Bronchial epithelial cell (primary cell): ENCODE measurements at regions not wholly inside any gene's neighbourhood (a gene's known extent, or its start where the extent isn't known, plus 50 kb on each side); places are given as distances from the start of the nearest gene placed in this dataset.

ENCODE experiments used
- DNase-seq: peaks from one replicate; pipeline ENCODE4 v3.0.0-alpha.2; 2010; ENCODE audit warnings: low read depth
- FAIRE-seq: peaks from 2 replicates; lab custom pipeline; 2011; peaks lifted over from hg19 to GRCh38; lab: Jason Lieb, UNC
- H3K27me3 ChIP-seq: 2 replicates; pipeline ENCODE4 v1.5.1; 2011; ENCODE audit warnings: low read length; ENCODE audit not compliant: control insufficient read depth, insufficient read depth
- H3K36me3 ChIP-seq: 2 replicates; pipeline ENCODE4 v1.5.1; 2011; ENCODE audit warnings: low read length; ENCODE audit not compliant: control insufficient read depth, insufficient read depth
- H3K4me3 ChIP-seq: 2 replicates; pipeline ENCODE4 v1.5.1; 2011; ENCODE audit warnings: mild to moderate bottlenecking, low read depth, low read length, control low read depth
- TF ChIP-seq, protein P1 (sequence below): IDR thresholded peaks from 2 replicates; pipeline ENCODE4 v1.5.1; 2011; ENCODE audit warnings: mild to moderate bottlenecking, moderate library complexity, low read length, control low read depth, inconsistent platforms; ENCODE audit not compliant: insufficient read depth, severe bottlenecking

DNA sequence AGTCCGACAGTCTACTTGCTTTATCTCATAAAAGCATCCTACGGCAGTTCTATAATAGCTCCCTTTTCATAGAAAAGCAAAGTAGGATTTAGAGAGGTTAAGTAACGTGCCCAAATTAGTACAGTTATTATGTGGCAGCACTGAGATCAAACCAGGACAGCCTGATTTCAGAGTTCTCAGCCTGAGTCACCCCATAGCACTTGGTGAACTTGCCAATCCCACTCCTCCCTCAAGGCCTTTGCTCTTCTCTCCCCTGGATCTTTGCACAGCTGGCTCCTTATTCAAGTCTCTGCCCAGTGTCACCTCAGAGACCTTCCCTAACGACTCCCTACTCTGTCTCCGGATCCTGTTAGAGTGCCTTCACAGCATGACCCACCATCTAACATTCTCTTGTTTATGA lies 438.0 kb upstream of the NFE2L3 start:
- FAIRE-seq (no peak), DNase-seq (no peak)
- Histone ChIP-seq H3K4me3 (no peak overlapping the region), H3K27me3 (no peaks in the 10 kb centered on the region), H3K36me3 (no peaks in the 10 kb centered on the region)
- TF ChIP-seq, protein P1, sequence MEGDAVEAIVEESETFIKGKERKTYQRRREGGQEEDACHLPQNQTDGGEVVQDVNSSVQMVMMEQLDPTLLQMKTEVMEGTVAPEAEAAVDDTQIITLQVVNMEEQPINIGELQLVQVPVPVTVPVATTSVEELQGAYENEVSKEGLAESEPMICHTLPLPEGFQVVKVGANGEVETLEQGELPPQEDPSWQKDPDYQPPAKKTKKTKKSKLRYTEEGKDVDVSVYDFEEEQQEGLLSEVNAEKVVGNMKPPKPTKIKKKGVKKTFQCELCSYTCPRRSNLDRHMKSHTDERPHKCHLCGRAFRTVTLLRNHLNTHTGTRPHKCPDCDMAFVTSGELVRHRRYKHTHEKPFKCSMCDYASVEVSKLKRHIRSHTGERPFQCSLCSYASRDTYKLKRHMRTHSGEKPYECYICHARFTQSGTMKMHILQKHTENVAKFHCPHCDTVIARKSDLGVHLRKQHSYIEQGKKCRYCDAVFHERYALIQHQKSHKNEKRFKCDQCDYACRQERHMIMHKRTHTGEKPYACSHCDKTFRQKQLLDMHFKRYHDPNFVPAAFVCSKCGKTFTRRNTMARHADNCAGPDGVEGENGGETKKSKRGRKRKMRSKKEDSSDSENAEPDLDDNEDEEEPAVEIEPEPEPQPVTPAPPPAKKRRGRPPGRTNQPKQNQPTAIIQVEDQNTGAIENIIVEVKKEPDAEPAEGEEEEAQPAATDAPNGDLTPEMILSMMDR: no peak

DNA sequence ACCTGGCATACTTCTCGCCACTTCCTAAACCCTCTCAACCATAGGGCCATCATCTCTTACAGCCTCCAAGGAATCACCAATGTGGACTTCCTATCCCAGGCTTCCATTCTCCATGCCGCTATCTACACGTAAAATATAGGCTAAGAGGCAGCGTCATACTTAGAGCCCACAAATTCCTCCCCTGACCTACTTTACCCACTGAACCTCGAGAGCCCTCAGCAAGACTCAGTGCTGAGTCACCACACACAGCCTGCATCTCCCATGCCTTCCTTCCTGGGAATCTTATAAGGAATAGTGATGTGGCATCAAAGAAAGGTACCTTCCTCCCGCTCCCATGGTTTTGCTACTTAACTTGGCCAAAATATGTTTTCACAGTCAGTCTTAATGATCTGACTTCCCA lies 435.6 kb upstream of the NFE2L3 start:
- TF ChIP-seq, protein P1: no peak
- H3K4me3 ChIP-seq: no peak overlapping the region
- H3K27me3 ChIP-seq: no peaks in the 10 kb centered on the region
- DNase-seq (no peak), FAIRE-seq (no peak)
- H3K36me3 ChIP-seq: no peaks in the 10 kb centered on the region

DNA sequence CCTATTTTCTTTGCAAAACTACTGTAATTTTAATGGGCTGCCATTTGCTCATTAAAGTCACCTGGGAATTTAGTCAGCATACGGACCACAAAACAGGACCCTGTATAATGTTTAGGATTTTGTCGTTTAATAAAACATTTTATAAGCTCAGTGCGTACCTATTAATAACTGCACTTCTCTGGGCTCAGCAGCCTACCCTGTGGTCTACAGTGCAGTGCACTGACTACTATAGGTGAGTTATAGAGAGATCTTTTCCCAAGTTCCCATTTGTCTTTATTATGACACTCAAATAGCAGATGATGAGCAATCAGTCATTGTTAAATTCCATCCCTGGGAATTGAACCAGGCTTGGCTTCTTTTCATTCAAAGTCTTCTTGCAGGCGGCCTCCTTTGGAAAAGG lies 433.4 kb upstream of the NFE2L3 start:
- Histone ChIP-seq H3K27me3 (no peaks in the 10 kb centered on the region), H3K4me3 (no peak overlapping the region), H3K36me3 (no peaks in the 10 kb centered on the region)
- TF ChIP-seq, protein P1: no peak
- FAIRE-seq (no peak), DNase-seq (no peak)

DNA sequence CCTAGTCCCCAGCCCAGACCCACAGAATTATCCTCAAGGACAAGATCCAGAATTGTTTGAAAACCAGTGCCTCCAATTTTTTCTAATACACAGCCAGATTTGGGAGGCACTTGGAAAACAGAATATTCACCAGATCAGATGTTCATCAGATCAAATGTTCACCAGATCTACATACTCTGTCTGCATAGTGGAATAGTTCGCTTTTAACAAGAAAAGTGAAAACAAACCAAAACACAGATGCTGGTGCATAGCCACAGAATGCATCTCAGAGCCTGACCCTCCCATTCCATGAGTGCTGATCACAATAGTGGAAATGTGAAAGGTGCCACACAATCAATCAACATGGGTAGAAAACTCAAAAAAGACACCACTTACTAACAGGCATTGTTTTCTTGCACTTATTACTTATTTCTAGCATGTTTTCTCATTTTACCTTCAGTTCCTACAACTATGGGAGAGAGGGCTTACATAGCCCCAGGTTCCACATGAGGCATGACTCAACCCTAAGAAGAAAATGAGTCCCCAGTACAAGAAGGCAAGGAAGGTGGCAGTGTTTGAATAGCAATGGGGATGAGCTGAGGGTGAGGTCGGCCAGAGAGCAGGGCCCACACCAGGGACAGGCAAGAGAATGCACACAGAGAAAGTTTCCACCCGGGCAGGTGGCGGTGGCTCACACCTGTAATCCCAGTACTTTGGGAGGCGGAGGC lies 432.7 kb upstream of the NFE2L3 start:
- H3K4me3 ChIP-seq: no peak overlapping the region
- FAIRE-seq (no peak), DNase-seq (no peak)
- TF ChIP-seq, protein P1: no peak
- no peaks in the 10 kb centered on the region for H3K36me3 ChIP-seq
- no peaks in the 10 kb centered on the region for H3K27me3 ChIP-seq

DNA sequence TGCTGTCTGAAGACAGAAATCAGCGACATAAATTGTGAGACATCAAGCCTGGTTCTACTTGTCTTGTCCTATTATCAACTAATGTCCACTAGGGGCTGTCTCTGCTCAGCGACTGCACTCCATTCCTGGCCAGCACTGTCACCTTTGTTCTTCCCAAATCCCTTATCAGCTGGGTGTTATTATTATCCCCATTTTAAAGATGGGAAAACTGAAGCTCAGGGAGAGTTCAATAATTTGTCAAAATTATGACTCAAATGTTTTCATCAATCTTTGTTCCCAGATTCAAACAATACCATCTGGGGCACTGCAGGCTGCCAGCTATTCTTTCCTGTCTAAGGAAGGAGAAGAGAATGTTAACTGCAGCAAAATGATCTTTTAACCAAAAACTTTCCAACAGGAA lies 431.6 kb upstream of the NFE2L3 start:
- TF ChIP-seq, protein P1: peak; percentile 61
- H3K4me3 ChIP-seq: no peak overlapping the region
- H3K36me3 ChIP-seq: no peaks in the 10 kb centered on the region
- DNase-seq (peak; percentile 7), FAIRE-seq (no peak)
- no peaks in the 10 kb centered on the region for H3K27me3 ChIP-seq

DNA sequence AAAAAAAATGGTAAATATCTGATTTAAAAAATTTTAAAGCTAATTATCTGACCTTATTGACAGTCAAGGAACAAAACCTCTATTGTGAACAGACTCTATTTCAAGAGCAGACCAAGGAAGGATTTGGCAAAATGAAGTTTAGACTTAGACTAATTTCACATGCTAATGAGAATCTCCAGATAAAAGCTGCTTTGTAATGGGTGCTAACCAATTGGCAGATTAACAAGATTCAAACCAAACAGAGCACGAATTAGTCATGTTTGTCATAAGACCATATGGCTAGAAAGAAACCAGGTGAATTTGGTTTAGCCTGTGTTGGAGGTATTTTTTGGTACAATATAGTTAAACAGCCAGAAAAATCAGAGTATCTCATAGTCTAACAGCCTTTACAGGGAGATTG lies 429.1 kb upstream of the NFE2L3 start:
- FAIRE-seq (no peak), DNase-seq (no peak)
- TF ChIP-seq, protein P1: no peak

More for the DNA sequence above, 429.1 kb upstream of the NFE2L3 start:
- H3K36me3 ChIP-seq: no peaks in the 10 kb centered on the region
- no peak overlapping the region for H3K4me3 ChIP-seq
- H3K27me3 ChIP-seq: no peaks in the 10 kb centered on the region
